GM10266 (cell line): ENCODE measurements at regions not wholly inside any gene's neighbourhood (a gene's known extent, or its start where the extent isn't known, plus 50 kb on each side); places are given as distances from the start of the nearest gene placed in this dataset.

ENCODE experiments used
- DNase-seq: peaks from one replicate; pipeline ENCODE4 v3.0.0; 2012; ENCODE audit errors: extremely low spot score
- CTCF ChIP-seq: IDR thresholded peaks from 2 replicates; pipeline ENCODE4 v1.5.1; 2012; ENCODE audit warnings: mild to moderate bottlenecking, low read depth; ENCODE audit not compliant: control insufficient read depth, insufficient read depth; ENCODE audit errors: missing control alignments

GRCh38 chr1:29749024-29749945, 513.0 kb downstream of the PTPRU start:
- no peak for DNase-seq
- no peak for TF ChIP-seq CTCF

- DNase-seq = no peak
- no peak for TF ChIP-seq CTCF
Measured at GRCh38 chr1:29747196-29747595, 510.9 kb downstream of the PTPRU start.

- no peak for DNase-seq
- no peak for TF ChIP-seq CTCF
Measured at GRCh38 chr1:29746076-29746665, 509.8 kb downstream of the PTPRU start.

GRCh38 chr1:29744684-29745490, 508.6 kb downstream of the PTPRU start:
- TF ChIP-seq CTCF = no peak
- DNase-seq = no peak

- DNase-seq = no peak
- TF ChIP-seq CTCF = no peak
Measured at GRCh38 chr1:29743931-29744330, 507.6 kb downstream of the PTPRU start.

GRCh38 chr1:29743264-29743663, 506.9 kb downstream of the PTPRU start:
- DNase-seq = no peak
- no peak for TF ChIP-seq CTCF
